ENCODE measurements at regions not wholly inside any gene's neighbourhood (a gene's known extent, or its start where the extent isn't known, plus 50 kb on each side); places are given as distances from the start of the nearest gene placed in this dataset.

DNA sequence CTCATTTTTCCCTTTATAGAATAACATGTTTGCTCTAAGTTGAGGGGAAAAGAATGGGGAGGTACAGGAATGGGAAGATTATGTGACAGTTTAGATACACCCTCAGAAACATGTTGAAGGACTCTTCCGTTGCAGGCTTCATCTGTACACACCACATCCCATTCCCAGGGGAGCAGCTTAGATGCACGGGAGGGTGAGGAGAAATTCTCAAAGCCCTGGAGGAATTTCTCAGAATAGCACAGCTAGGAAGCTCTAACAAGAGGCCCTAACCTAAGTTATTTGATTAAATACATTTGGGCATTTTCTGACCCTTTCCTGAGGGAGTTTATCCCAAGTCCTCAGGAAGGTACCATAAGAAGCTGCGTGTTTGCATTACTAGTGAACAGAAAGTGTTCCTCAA, 660.2 kb upstream of the IGFBP3 start:
- TF ChIP-seq EZH2 (IDR thresholded peaks at IDR 0.05; ENCODE audit: insufficient read depth, poor library complexity, severe bottlenecking) (no peak), EZH2phosphoT487 (IDR thresholded peaks at IDR 0.05; ENCODE audit: insufficient read depth, low read depth) (no peak)

All from GM23248 (cell line).